ENCODE measurements at regions not wholly inside any gene's neighbourhood (a gene's known extent, or its start where the extent isn't known, plus 50 kb on each side); places are given as distances from the start of the nearest gene placed in this dataset.

DNA sequence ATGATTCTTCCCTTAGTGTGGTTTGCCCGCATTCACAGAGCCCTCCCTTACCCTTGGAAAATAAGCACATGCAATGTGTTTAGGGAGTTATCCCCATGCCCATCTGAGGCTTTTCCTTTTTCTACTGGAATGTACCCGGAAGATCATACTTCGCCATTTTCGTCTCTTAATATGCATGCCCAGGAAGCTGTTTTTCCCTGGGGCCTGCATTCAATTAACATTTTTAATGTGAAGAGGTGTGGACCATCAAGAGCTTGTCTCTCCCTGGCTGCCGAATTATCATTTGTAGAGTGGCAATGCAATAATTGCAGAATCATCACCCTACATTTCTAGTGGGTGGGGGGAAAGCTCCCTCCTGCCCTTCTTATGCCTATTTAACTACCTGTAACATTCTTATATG is 976.3 kb downstream of the DIPK2A start:
- Histone ChIP-seq H3K79me2 (ENCODE audit: insufficient read depth, low read length) (no peaks in the 10 kb centered on the region), H4K20me1 (ENCODE audit: insufficient read depth, low read length) (no peaks in the 10 kb centered on the region), H3K27me3 (ENCODE audit: control insufficient read depth in 2 of 2, insufficient read depth in 2 of 2, low read length in 2 of 2) (no peaks in the 10 kb centered on the region), H3K9me3 (replicated peaks in 1 of 2; ENCODE audit: control insufficient read depth in 1 of 2, insufficient read depth in 1 of 2, low read length in 2 of 2) (peaks cover 0 to 3% of the 10 kb centered on the region in 2 donors), H2AFZ (ENCODE audit: insufficient read depth, low read depth, low read length, poor library complexity, severe bottlenecking) (no peak overlapping the region), H3K4me1 (ENCODE audit: control insufficient read depth in 1 of 2, insufficient read depth in 2 of 2, low read length in 2 of 2) (no peaks in the 10 kb centered on the region), H3K27ac (ENCODE audit: low read depth in 1 of 2, low read length in 2 of 2) (no peak overlapping the region), H3K36me3 (replicated peaks in 1 of 2; ENCODE audit: control insufficient read depth in 1 of 2, insufficient read depth in 2 of 2, low read length in 2 of 2) (no peaks in the 10 kb centered on the region), H3K9ac (ENCODE audit: insufficient read depth, low read length, poor library complexity, severe bottlenecking) (no peak overlapping the region), H3K4me3 (replicated peaks in 1 of 3; ENCODE audit: low read depth in 2 of 3, low read length in 3 of 3) (no peak overlapping the region), H3K4me2 (replicated peaks; ENCODE audit: extremely low read depth, low read length, poor library complexity, severe bottlenecking) (no peak overlapping the region)
- Mint-ChIP-seq H3K27ac (no peak overlapping the region), H3K36me3 (no peaks in the 10 kb centered on the region), H3K4me3 (no peak overlapping the region), H3K9me3 (peaks cover 0 to 9% (median 2%) of the 10 kb centered on the region in 7 donors), H3K4me1 (no peaks in the 10 kb centered on the region), H3K27me3 (ENCODE audit: low read depth in 3 of 3) (no peaks in the 10 kb centered on the region)
- TF ChIP-seq, protein P1, sequence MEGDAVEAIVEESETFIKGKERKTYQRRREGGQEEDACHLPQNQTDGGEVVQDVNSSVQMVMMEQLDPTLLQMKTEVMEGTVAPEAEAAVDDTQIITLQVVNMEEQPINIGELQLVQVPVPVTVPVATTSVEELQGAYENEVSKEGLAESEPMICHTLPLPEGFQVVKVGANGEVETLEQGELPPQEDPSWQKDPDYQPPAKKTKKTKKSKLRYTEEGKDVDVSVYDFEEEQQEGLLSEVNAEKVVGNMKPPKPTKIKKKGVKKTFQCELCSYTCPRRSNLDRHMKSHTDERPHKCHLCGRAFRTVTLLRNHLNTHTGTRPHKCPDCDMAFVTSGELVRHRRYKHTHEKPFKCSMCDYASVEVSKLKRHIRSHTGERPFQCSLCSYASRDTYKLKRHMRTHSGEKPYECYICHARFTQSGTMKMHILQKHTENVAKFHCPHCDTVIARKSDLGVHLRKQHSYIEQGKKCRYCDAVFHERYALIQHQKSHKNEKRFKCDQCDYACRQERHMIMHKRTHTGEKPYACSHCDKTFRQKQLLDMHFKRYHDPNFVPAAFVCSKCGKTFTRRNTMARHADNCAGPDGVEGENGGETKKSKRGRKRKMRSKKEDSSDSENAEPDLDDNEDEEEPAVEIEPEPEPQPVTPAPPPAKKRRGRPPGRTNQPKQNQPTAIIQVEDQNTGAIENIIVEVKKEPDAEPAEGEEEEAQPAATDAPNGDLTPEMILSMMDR (IDR thresholded peaks at IDR 0.05), result no peak
- no peak for DNase-seq
- intact Hi-C loops (cut with micrococcal nuclease), result no loop called here
- no CpG with 5 or more reads among the region's 5 CpGs for WGBS (ENCODE audit: insufficient coverage)

DNA sequence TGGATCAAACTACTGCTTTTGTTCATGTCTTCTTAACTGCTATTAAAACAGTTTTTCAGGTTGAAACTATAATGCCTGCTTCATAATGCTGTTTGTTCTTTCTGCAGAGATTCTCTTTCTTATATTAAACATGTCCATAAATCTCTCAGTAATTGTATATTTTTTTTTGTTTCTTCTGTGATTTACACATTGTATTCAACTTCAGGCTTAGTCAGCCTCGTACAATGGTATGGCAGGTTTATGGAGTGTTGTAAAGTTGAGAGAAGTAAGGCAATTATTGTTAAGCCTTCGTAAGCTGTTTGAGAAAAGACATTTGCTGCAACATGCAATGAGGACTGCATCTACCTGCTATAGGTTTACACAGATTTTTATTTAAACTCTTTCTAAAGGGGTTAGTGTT is 977.1 kb downstream of the DIPK2A start:
- TF ChIP-seq, protein P1 (IDR thresholded peaks at IDR 0.05), result no peak
- Histone ChIP-seq H3K4me3 (replicated peaks in 1 of 3; ENCODE audit: low read depth in 2 of 3, low read length in 3 of 3) (no peak overlapping the region), H2AFZ (ENCODE audit: insufficient read depth, low read depth, low read length, poor library complexity, severe bottlenecking) (no peak overlapping the region), H3K4me1 (ENCODE audit: control insufficient read depth in 1 of 2, insufficient read depth in 2 of 2, low read length in 2 of 2) (no peaks in the 10 kb centered on the region), H3K79me2 (ENCODE audit: insufficient read depth, low read length) (no peaks in the 10 kb centered on the region), H4K20me1 (ENCODE audit: insufficient read depth, low read length) (no peaks in the 10 kb centered on the region), H3K36me3 (replicated peaks in 1 of 2; ENCODE audit: control insufficient read depth in 1 of 2, insufficient read depth in 2 of 2, low read length in 2 of 2) (no peaks in the 10 kb centered on the region), H3K27ac (ENCODE audit: low read depth in 1 of 2, low read length in 2 of 2) (no peak overlapping the region), H3K9ac (ENCODE audit: insufficient read depth, low read length, poor library complexity, severe bottlenecking) (no peak overlapping the region), H3K4me2 (replicated peaks; ENCODE audit: extremely low read depth, low read length, poor library complexity, severe bottlenecking) (no peak overlapping the region), H3K9me3 (replicated peaks in 1 of 2; ENCODE audit: control insufficient read depth in 1 of 2, insufficient read depth in 1 of 2, low read length in 2 of 2) (peaks cover 0 to 3% of the 10 kb centered on the region in 2 donors), H3K27me3 (ENCODE audit: control insufficient read depth in 2 of 2, insufficient read depth in 2 of 2, low read length in 2 of 2) (no peaks in the 10 kb centered on the region)
- intact Hi-C loops (cut with micrococcal nuclease), result no loop called here
- no peaks in the 10 kb centered on the region for H3K4me1 Mint-ChIP-seq
- H3K27ac Mint-ChIP-seq, result no peak overlapping the region
- DNase-seq, result no peak
- H3K27me3 Mint-ChIP-seq (ENCODE audit: low read depth in 3 of 3), result no peaks in the 10 kb centered on the region
- H3K36me3 Mint-ChIP-seq, result no peaks in the 10 kb centered on the region
- WGBS (ENCODE audit: insufficient coverage), result no CpG with 5 or more reads among the region's 2 CpGs
- no peak overlapping the region for H3K4me3 Mint-ChIP-seq
- peaks cover 0 to 9% (median 2%) of the 10 kb centered on the region in 7 donors for H3K9me3 Mint-ChIP-seq

Measured in CD14-positive monocyte (primary cell).